PC-9 (cell line): ENCODE measurements at regions not wholly inside any gene's neighbourhood (a gene's known extent, or its start where the extent isn't known, plus 50 kb on each side); places are given as distances from the start of the nearest gene placed in this dataset.

Experiments
- BruUV-seq: library from RNA; stranded (reverse); fragments of 400-500 nt; replicated peaks from 2 replicates; lab custom pipeline; 2021; lab: Mats Ljungman, UMichigan
- CTCF ChIA-PET: fragments of 300-600 bp; sonication (Branson Sonifier 250); formaldehyde crosslinking; loops from one replicate; lab custom pipeline; 2022; ENCODE audit warnings: antibody characterized with exemption; lab: Charles Lee
- POLR2A ChIA-PET: fragments of 300-600 bp; sonication (Branson Sonifier 250); formaldehyde crosslinking; loops from one replicate; lab custom pipeline; 2022; ENCODE audit warnings: antibody characterized with exemption; ENCODE audit not compliant: unreplicated experiment; lab: Charles Lee
- DNase-seq, 2 experiments: peaks; one replicate each; pipeline versions ENCODE4 v3.0.0 to v3.0.0-alpha.2; 2015 to 2022; ENCODE audit warnings: mixed read lengths in 1 of 2
- H2AFZ ChIP-seq: fragments of 200-600 bp; sonication (generic); 2 replicates; pipeline ENCODE4 v1.8.1; 2017; ENCODE audit warnings: antibody characterized with exemption
- H3F3A ChIP-seq: fragments of 200-600 bp; sonication (generic); 2 replicates; pipeline ENCODE4 v1.8.1; 2017; ENCODE audit warnings: antibody characterized with exemption, mild to moderate bottlenecking, low read depth; ENCODE audit not compliant: insufficient read depth
- H3K27ac ChIP-seq: fragments of 200-600 bp; sonication (generic); 2 replicates; pipeline ENCODE4 v1.6.1; 2016; ENCODE audit warnings: mixed run types
- H3K27me3 ChIP-seq: fragments of 200-600 bp; sonication (generic); 2 replicates; pipeline ENCODE4 v1.6.1; 2016; ENCODE audit warnings: low read depth, mixed run types; ENCODE audit not compliant: insufficient read depth
- H3K36me3 ChIP-seq: fragments of 200-600 bp; sonication (generic); 2 replicates; pipeline ENCODE4 v1.6.1; 2016; ENCODE audit warnings: low read depth, mixed run types
- H3K4me1 ChIP-seq: fragments of 200-600 bp; sonication (generic); replicated peaks from 2 replicates; pipeline ENCODE4 v1.6.1; 2016; ENCODE audit warnings: mixed run types; ENCODE audit not compliant: insufficient read depth
- H3K4me2 ChIP-seq: fragments of 200-600 bp; sonication (generic); 2 replicates; pipeline ENCODE4 v1.6.1; 2017; ENCODE audit warnings: mixed run types
- H3K4me3 ChIP-seq: fragments of 200-600 bp; sonication (generic); 2 replicates; pipeline ENCODE4 v1.6.1; 2016; ENCODE audit warnings: mixed run types
- H3K79me2 ChIP-seq: fragments of 200-600 bp; sonication (generic); 2 replicates; pipeline ENCODE4 v1.6.1; 2017; ENCODE audit warnings: low read depth, mixed run types
- H3K9me2 ChIP-seq: fragments of 200-600 bp; sonication (generic); 2 replicates; pipeline ENCODE4 v1.8.1; 2017; ENCODE audit warnings: mild to moderate bottlenecking; ENCODE audit not compliant: insufficient read depth
- H3K9me3 ChIP-seq: fragments of 200-600 bp; sonication (generic); 2 replicates; pipeline ENCODE4 v1.8.1; 2016; ENCODE audit warnings: low read depth; ENCODE audit not compliant: insufficient read depth
- H4K20me1 ChIP-seq: fragments of 200-600 bp; sonication (generic); 2 replicates; pipeline ENCODE4 v1.8.1; 2017; ENCODE audit not compliant: insufficient read depth
- CTCF ChIP-seq: fragments of 200-600 bp; sonication (generic); conservative IDR thresholded peaks from 2 replicates; pipeline ENCODE4 v1.6.1; 2017; ENCODE audit warnings: mixed run types, antibody characterized with exemption, mild to moderate bottlenecking, moderate library complexity
- EZH2 ChIP-seq: fragments of 200-600 bp; sonication (generic); IDR thresholded peaks from 2 replicates; pipeline ENCODE4 v1.8.0; 2017; ENCODE audit warnings: antibody characterized with exemption, low read depth
- intact Hi-C: fragments of 100-400 bp; cut with micrococcal nuclease; formaldehyde crosslinking; loops from one replicate; pipeline ENCODE4 v1.10.0; 2022; ENCODE audit not compliant: unreplicated experiment

DNA sequence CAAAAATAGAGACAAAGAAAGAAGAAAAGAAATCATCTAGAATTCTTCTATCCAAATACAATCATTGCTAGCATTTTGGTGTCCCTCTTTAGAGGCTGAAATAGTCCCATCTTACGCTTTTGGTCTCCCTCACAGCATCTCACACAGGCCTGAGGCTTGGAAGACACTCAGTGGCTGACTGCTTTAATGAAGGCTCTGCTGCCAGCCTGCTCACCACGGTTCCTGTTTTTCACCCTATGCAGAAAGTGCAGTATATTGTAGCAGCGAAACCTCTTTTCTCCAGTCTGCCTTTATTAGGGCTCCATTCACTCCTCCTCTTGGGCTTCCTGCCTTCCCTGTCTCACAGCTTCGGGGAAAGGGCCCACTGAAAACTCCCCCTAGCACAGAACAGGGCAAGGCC is 102.2 kb downstream of the JCAD start:
- H3K79me2 ChIP-seq: no peaks in the 10 kb centered on the region
- TF ChIP-seq CTCF (no peak), EZH2 (no peak)
- H3K27me3 ChIP-seq: no peaks in the 10 kb centered on the region
- BruUV-seq: no TSS peak
- no peaks in the 10 kb centered on the region for H3K9me2 ChIP-seq
- H3K4me1 ChIP-seq: peaks cover 44% of the 10 kb centered on the region
- CTCF ChIA-PET: interaction anchor here (0.7 kb wide), 1 partner anchor 482 kb away, joined by 3 read pairs; no protein-coding TSS in a partner anchor
- H3K36me3 ChIP-seq: no peaks in the 10 kb centered on the region
- POLR2A ChIA-PET: no interaction called here
- peak overlapping the region; percentile 44 for H3K4me2 ChIP-seq
- peaks cover 26% of the 10 kb centered on the region for H3F3A ChIP-seq
- H4K20me1 ChIP-seq: no peaks in the 10 kb centered on the region
- no peak overlapping the region for H2AFZ ChIP-seq
- intact Hi-C loops: loop anchor here (1.0 to 5.0 kb wide), 2 partner anchors 145 to 200 kb away; no protein-coding TSS in a partner anchor
- DNase-seq: no peak
- H3K4me3 ChIP-seq: no peak overlapping the region
- peak overlapping the region; percentile 88 for H3K27ac ChIP-seq
- no peaks in the 10 kb centered on the region for H3K9me3 ChIP-seq

- CTCF ChIA-PET: no interaction called here
These were observed 103.0 kb downstream of the JCAD start for GRCh38 chr10:29956335-29956924.

GRCh38 chr10:29955329-29955935 is 104.0 kb downstream of the JCAD start:
- CTCF ChIA-PET: no interaction called here
- BruUV-seq: no TSS peak

More at GRCh38 chr10:29956335-29956924, 103.0 kb downstream of the JCAD start:
- no peaks in the 10 kb centered on the region for H3K36me3 ChIP-seq
- BruUV-seq: no TSS peak
- no peaks in the 10 kb centered on the region for H4K20me1 ChIP-seq
- no peaks in the 10 kb centered on the region for H3K9me2 ChIP-seq
- H3K4me2 ChIP-seq: no peak overlapping the region
- peak overlapping the region; percentile 88 for H3K27ac ChIP-seq
- no peaks in the 10 kb centered on the region for H3K27me3 ChIP-seq
- no peak overlapping the region for H2AFZ ChIP-seq
- H3K9me3 ChIP-seq: no peaks in the 10 kb centered on the region
- peaks cover 45% of the 10 kb centered on the region for H3K4me1 ChIP-seq
- TF ChIP-seq EZH2: no peak
- TF ChIP-seq CTCF: no peak
- no peak overlapping the region for H3K4me3 ChIP-seq
- H3K79me2 ChIP-seq: no peaks in the 10 kb centered on the region
- POLR2A ChIA-PET: no interaction called here
- H3F3A ChIP-seq: peaks cover 26% of the 10 kb centered on the region
- intact Hi-C loops: loop anchor here (5.0 kb wide), 1 partner anchor 199 kb away; no protein-coding TSS in a partner anchor
- peak in 1 of 2 experiments; percentile 28 for DNase-seq

More at GRCh38 chr10:29955329-29955935, 104.0 kb downstream of the JCAD start:
- POLR2A ChIA-PET: no interaction called here
- no peaks in the 10 kb centered on the region for H3K27me3 ChIP-seq
- peak overlapping the region; percentile 54 for H3K27ac ChIP-seq
- DNase-seq: peak in 1 of 2 experiments; percentile 66
- intact Hi-C loops: loop anchor here (5.0 kb wide), 1 partner anchor 198 kb away; no protein-coding TSS in a partner anchor
- H3K9me2 ChIP-seq: no peaks in the 10 kb centered on the region
- H3K36me3 ChIP-seq: no peaks in the 10 kb centered on the region
- H3K4me2 ChIP-seq: no peak overlapping the region
- no peaks in the 10 kb centered on the region for H3K9me3 ChIP-seq
- TF ChIP-seq CTCF (no peak), EZH2 (no peak)
- H3K79me2 ChIP-seq: no peaks in the 10 kb centered on the region
- no peak overlapping the region for H2AFZ ChIP-seq
- no peaks in the 10 kb centered on the region for H4K20me1 ChIP-seq
- H3K4me1 ChIP-seq: peaks cover 55% of the 10 kb centered on the region
- peaks cover 35% of the 10 kb centered on the region for H3F3A ChIP-seq
- H3K4me3 ChIP-seq: no peak overlapping the region
